A549 (cell line): ENCODE measurements at regions not wholly inside any gene's neighbourhood (a gene's known extent, or its start where the extent isn't known, plus 50 kb on each side); places are given as distances from the start of the nearest gene placed in this dataset.

Source experiments
- ATAC-seq, 2 experiments: fragments of 200-7000 bp in 1 of 2; fragments of >200 bp in 1 of 2; cut with Nextera tagmentation in 1 of 2; cut with Tn5 transposase in 1 of 2; 3 replicates each; pipeline versions ENCODE4 v1.8.0 to v1.9.1; 2018 to 2020; ENCODE audit warnings: mild to moderate bottlenecking in 1 of 2, moderate library complexity in 1 of 2
- CTCF ChIA-PET: fragments of 300-600 bp; sonication (Branson Sonifier 250); formaldehyde crosslinking; extraction: SDS; loops from one replicate; lab custom pipeline; 2021; ENCODE audit warnings: antibody characterized with exemption, inconsistent platforms; lab: Yijun Ruan, JAX
- POLR2A ChIA-PET: fragments of 350-600 bp; formaldehyde crosslinking; extraction: SDS; loops from one replicate; lab custom pipeline; 2021; ENCODE audit warnings: antibody characterized with exemption, inconsistent platforms; lab: Yijun Ruan, JAX
- DNase-seq, 2 experiments: peaks; one replicate each; pipeline versions ENCODE4 v3.0.0 to v3.0.0-alpha.2; 2011 to 2016; ENCODE audit warnings: low read depth in 1 of 2, low spot score in 1 of 2
- FAIRE-seq: peaks from 2 replicates; lab custom pipeline; 2011; peaks lifted over from hg19 to GRCh38; lab: Jason Lieb, UNC
- H3K27ac ChIP-seq, 2 experiments: fragments of >200 bp; sonication (Bioruptor Twin); formaldehyde crosslinking; 3 replicates each; pipeline ENCODE4 v1.5.1; 2016 to 2017
- H3K4me1 ChIP-seq: fragments of >200 bp; sonication (Bioruptor Twin); formaldehyde crosslinking; 3 replicates; pipeline ENCODE4 v1.6.1; 2016
- H3K4me2 ChIP-seq: fragments of >200 bp; sonication (Bioruptor Twin); formaldehyde crosslinking; 3 replicates; pipeline ENCODE4 v1.6.1; 2016
- H3K4me3 ChIP-seq: fragments of >200 bp; sonication (Bioruptor Twin); formaldehyde crosslinking; 3 replicates; pipeline ENCODE4 v1.5.1; 2016
- H3K9me3 ChIP-seq: fragments of >200 bp; sonication (Bioruptor Twin); formaldehyde crosslinking; 3 replicates; pipeline ENCODE4 v1.6.1; 2016
- CBX2 ChIP-seq: fragments of 200-600 bp; sonication (generic); IDR thresholded peaks from 2 replicates; pipeline ENCODE4 v1.6.1; 2016; ENCODE audit warnings: low read depth, mild to moderate bottlenecking, borderline replicate concordance
- CEBPB ChIP-seq, 2 experiments: fragments of >200 bp in 1 of 2; sonication (Bioruptor Twin) in 1 of 2; formaldehyde crosslinking in 1 of 2; IDR thresholded peaks; 2 replicates each; pipeline ENCODE4 v1.6.1; 2012 to 2016
- CHD2 ChIP-seq: fragments of 150-350 bp; IDR thresholded peaks from 2 replicates; pipeline ENCODE4 v1.6.1; 2014; ENCODE audit warnings: low read length; ENCODE audit not compliant: partially characterized antibody
- CHD4 ChIP-seq: fragments of 200-600 bp; sonication (generic); IDR thresholded peaks from 2 replicates; pipeline ENCODE4 v1.6.1; 2016; ENCODE audit warnings: antibody characterized with exemption, mild to moderate bottlenecking, borderline replicate concordance
- E2F6 ChIP-seq: IDR thresholded peaks from 2 replicates; pipeline ENCODE4 v1.6.1; 2012; ENCODE audit warnings: low read depth, borderline replicate concordance
- EHF ChIP-seq: fragments of 250-450 bp; sonication (Bioruptor Pico); IDR thresholded peaks from 2 replicates; pipeline ENCODE4 v1.5.0; 2020; ENCODE audit warnings: mild to moderate bottlenecking
- ELK1 ChIP-seq: fragments of 150-350 bp; IDR thresholded peaks from 2 replicates; pipeline ENCODE4 v1.6.1; 2014; ENCODE audit warnings: low read depth, mild to moderate bottlenecking, low read length
- FOSB ChIP-seq: fragments of 250-450 bp; sonication (Bioruptor Pico); IDR thresholded peaks from 2 replicates; pipeline ENCODE4 v1.5.0; 2020; ENCODE audit warnings: mild to moderate bottlenecking, moderate library complexity
- GATA3 ChIP-seq: IDR thresholded peaks from 2 replicates; pipeline ENCODE4 v1.6.1; 2012; ENCODE audit warnings: borderline replicate concordance
- HDAC2 ChIP-seq: fragments of 200-600 bp; sonication (generic); IDR thresholded peaks from 2 replicates; pipeline ENCODE4 v1.6.1; 2016
- HES2 ChIP-seq: fragments of >200 bp; sonication (Bioruptor Twin); formaldehyde crosslinking; IDR thresholded peaks from 2 replicates; pipeline ENCODE4 v1.6.1; 2016
- HMGXB4 ChIP-seq: fragments of 250-450 bp; sonication (Bioruptor Pico); IDR thresholded peaks from 2 replicates; pipeline ENCODE4 v1.5.0; 2021; ENCODE audit warnings: mild to moderate bottlenecking, moderate library complexity, borderline replicate concordance
- HOXB5 ChIP-seq: fragments of 250-450 bp; sonication (Bioruptor Pico); IDR thresholded peaks from 2 replicates; pipeline ENCODE4 v1.5.0; 2020; ENCODE audit warnings: mild to moderate bottlenecking, moderate library complexity
- JUNB ChIP-seq: fragments of >200 bp; sonication (Bioruptor Twin); formaldehyde crosslinking; IDR thresholded peaks from 2 replicates; pipeline ENCODE4 v1.6.1; 2016
- KDM1A ChIP-seq: fragments of 200-600 bp; sonication (generic); IDR thresholded peaks from 2 replicates; pipeline ENCODE4 v1.6.1; 2016; ENCODE audit warnings: low read depth, mild to moderate bottlenecking
- MAX ChIP-seq: IDR thresholded peaks from 2 replicates; pipeline ENCODE4 v1.6.1; 2012
- MYC ChIP-seq: IDR thresholded peaks from 2 replicates; pipeline ENCODE4 v1.6.1; 2012; ENCODE audit warnings: mild to moderate bottlenecking, inconsistent platforms, low read length, improper control_type of control experiment, borderline replicate concordance
- POLR2A ChIP-seq: IDR thresholded peaks from 2 replicates; pipeline ENCODE4 v1.6.1; 2012; ENCODE audit warnings: mild to moderate bottlenecking, low read length
- POLR2AphosphoS2 ChIP-seq: conservative IDR thresholded peaks from 2 replicates; pipeline ENCODE4 v1.6.1; 2012; ENCODE audit warnings: low read length, improper control_type of control experiment, inconsistent platforms
- RAD21 ChIP-seq, 2 experiments: fragments of >200 bp in 1 of 2; sonication (Bioruptor Twin) in 1 of 2; formaldehyde crosslinking in 1 of 2; IDR thresholded peaks in 1 of 2; conservative IDR thresholded peaks in 1 of 2; 2 replicates in 1 of 2; 3 replicates in 1 of 2; pipeline ENCODE4 v1.6.1; 2012 to 2018; ENCODE audit warnings: inconsistent platforms in 1 of 2
- RCOR1 ChIP-seq: fragments of 150-350 bp; IDR thresholded peaks from 2 replicates; pipeline ENCODE4 v1.6.1; 2014; ENCODE audit warnings: antibody characterized with exemption, low read length, low read depth
- REST ChIP-seq: fragments of 200-600 bp; sonication (generic); IDR thresholded peaks from 2 replicates; pipeline ENCODE4 v1.6.1; 2016; ENCODE audit warnings: antibody characterized with exemption, mild to moderate bottlenecking, moderate library complexity
- RNF2 ChIP-seq: fragments of 200-600 bp; sonication (generic); IDR thresholded peaks from 2 replicates; pipeline ENCODE4 v1.6.1; 2016; ENCODE audit warnings: low read depth, mild to moderate bottlenecking, antibody characterized with exemption, moderate library complexity, borderline replicate concordance
- TFCP2L1 ChIP-seq: fragments of 250-450 bp; sonication (Bioruptor Pico); IDR thresholded peaks from 2 replicates; pipeline ENCODE4 v1.5.0; 2021; ENCODE audit warnings: mild to moderate bottlenecking
- ZSCAN20 ChIP-seq: fragments of 250-450 bp; sonication (Bioruptor Pico); IDR thresholded peaks from 2 replicates; pipeline ENCODE4 v1.8.0; 2022; ENCODE audit warnings: mild to moderate bottlenecking, moderate library complexity
- WGBS: methylation state at CpG from one replicate; pipeline ENCODE4 v1.1.6; 2017; ENCODE audit errors: missing lambda C conversion rate; 5-methylcytosine and 5-hydroxymethylcytosine counted together

GRCh38 chr10:100669616-100670015 is 75.8 kb upstream of the PAX2 start:
- Histone ChIP-seq H3K27ac (no peak overlapping the region), H3K4me2 (no peak overlapping the region), H3K4me3 (no peak overlapping the region), H3K4me1 (no peaks in the 10 kb centered on the region), H3K9me3 (no peaks in the 10 kb centered on the region)
- 47% methylated on average over 6 of the region's 9 CpGs for WGBS
- FAIRE-seq, result no peak
- ATAC-seq, result peak in 1 of 2 experiments; percentile 5; a peak in 2 of 6 replicates
- TF ChIP-seq CEBPB (IDR thresholded peaks at IDR 0.05) (no peak), CHD2 (no peak), POLR2A (no peak), JUNB (no peak), RAD21 (conservative IDR thresholded peaks at IDR 0.05 in 1 of 2, IDR thresholded peaks at IDR 0.05 in 1 of 2) (no peak), MAX (no peak), EHF (CRISPR knock-in tag) (no peak), KDM1A (no peak), E2F6 (no peak), HES2 (no peak), FOSB (no peak), ELK1 (no peak), POLR2AphosphoS2 (no peak), GATA3 (no peak), RNF2 (no peak), HDAC2 (no peak), HMGXB4 (CRISPR knock-in tag) (no peak), CBX2 (no peak), TFCP2L1 (CRISPR knock-in tag) (no peak), HOXB5 (no peak)
- DNase-seq, result no peak
- CTCF ChIA-PET, result interaction anchor here (0.8 to 5.1 kb wide), 12 partner anchors 17 to 209 kb away, joined by 3 to 66 read pairs (median 8); no protein-coding TSS in a partner anchor
- POLR2A ChIA-PET, result no interaction called here

- CTCF ChIA-PET, result interaction anchor here (0.7 to 5.1 kb wide), 28 partner anchors 12 to 212 kb away, joined by 3 to 66 read pairs (median 5); no protein-coding TSS in a partner anchor
- no peak for FAIRE-seq
Observed at GRCh38 chr10:100670368-100670767, 75.0 kb upstream of the PAX2 start.

More at GRCh38 chr10:100670368-100670767, 75.0 kb upstream of the PAX2 start:
- no peak overlapping the region for H3K27ac ChIP-seq
- H3K4me1 ChIP-seq, result no peaks in the 10 kb centered on the region
- peak; percentile 11 to 50; a peak in 3 of 6 replicates for ATAC-seq
- WGBS, result 70% methylated on average over 6 of the region's 6 CpGs
- peak overlapping the region; percentile 88 for H3K4me2 ChIP-seq
- no peak for DNase-seq
- TF ChIP-seq CHD4 (no peak), JUNB (no peak), E2F6 (no peak), MYC (no peak), ELK1 (no peak), ZSCAN20 (no peak), RCOR1 (no peak), RNF2 (no peak), HOXB5 (no peak), REST (no peak)
- peak overlapping the region; percentile 37; the same call in 1 of the 3 replicates for H3K4me3 ChIP-seq
- no peaks in the 10 kb centered on the region for H3K9me3 ChIP-seq
- POLR2A ChIA-PET, result no interaction called here
